ENCODE measurements at regions not wholly inside any gene's neighbourhood (a gene's known extent, or its start where the extent isn't known, plus 50 kb on each side); places are given as distances from the start of the nearest gene placed in this dataset.

DNA sequence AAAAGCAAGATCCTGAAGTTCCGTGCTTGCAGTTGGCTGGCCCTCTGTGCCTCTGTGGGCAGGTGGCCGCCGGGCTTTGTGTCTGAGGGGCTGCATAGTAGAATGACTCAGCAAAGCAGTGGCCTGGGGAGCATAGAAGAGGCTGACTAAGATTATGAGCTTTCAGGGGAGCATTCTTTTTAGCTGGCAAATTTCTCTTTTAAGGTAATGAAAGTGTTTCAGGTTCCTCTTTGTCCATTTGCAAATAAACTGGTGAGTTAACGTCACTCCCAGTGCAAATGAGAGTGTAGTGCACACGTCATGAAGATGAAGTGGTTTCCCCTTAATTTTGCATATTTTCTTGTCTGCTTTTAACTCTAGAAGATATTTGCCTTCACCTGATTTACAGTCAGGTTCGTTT is 98.6 kb downstream of the BCL2L11 start:
- no peak for DNase-seq

DNA sequence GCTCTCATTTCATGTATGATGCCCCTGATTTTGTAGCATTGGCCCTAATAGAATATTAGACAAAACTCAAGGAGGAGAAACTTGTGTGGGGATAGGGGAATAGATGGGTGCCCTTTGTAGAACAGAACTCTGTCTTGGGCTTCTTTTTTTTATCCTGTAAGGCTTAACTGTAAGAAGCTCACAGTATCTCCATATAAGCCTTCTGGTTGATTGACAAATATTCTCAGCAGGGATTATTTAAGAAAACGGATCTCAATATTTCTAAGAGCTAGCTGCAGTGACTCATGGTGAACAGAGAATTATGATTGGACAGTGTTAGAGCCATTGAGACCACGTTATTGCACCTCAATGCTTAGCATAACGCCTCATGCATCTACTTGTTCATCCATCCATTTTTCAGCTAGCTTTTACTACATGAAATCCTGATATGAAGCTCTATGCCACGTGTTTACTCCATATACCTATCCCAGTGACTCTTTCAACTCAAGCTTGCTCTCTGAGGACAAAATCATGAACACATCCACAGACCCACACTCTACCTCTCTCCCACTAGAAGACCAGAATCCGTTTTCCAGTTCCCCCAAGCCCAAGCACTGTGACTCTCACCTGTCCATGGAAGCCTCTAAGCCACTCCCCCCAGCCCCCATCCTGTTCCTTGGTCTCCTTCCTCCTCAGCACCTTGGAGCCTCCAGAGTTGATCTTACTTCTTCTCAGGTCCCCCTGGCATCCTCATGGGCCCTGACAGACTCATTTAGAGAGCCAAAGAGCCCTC is 99.2 kb downstream of the BCL2L11 start:
- no peak for DNase-seq

DNA sequence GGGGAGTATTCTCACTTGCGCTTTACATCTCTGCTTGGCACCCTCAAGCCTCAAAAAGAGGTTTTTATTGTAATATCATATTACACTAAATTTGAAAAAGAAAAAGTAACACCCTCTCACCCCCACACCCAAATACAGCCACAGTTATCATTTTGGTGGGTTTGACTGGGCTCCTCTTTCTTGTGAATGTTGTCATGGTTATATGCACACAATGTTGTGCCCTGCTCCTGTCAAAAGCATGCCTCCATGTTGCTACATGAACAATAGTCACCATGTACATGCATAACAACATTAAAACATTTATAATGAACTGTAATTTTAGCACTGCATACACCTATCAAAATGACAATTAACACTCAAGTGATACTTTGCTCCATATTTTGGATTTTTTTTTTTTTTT is 100.2 kb downstream of the BCL2L11 start:
- DNase-seq: no peak

DNA sequence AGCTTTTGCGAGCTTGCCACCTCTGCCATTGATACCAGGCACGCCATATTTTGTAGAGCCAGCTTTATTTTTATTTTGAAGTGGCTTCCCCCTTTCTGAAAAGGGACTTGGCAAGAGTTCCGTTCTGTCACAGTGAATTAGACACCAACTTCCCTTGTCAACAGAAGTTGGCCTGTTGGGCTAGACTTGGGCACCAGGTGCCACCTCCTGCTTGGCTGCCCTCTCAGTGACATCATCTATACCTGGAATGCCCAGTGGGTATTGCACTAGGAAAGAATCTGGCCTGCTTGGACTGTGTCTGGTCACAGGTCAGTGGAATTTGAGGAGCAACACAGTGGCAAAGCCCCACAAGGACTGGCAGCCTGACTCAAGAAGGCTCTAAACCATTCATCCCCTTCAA is 101.0 kb downstream of the BCL2L11 start:
- DNase-seq: no peak

DNA sequence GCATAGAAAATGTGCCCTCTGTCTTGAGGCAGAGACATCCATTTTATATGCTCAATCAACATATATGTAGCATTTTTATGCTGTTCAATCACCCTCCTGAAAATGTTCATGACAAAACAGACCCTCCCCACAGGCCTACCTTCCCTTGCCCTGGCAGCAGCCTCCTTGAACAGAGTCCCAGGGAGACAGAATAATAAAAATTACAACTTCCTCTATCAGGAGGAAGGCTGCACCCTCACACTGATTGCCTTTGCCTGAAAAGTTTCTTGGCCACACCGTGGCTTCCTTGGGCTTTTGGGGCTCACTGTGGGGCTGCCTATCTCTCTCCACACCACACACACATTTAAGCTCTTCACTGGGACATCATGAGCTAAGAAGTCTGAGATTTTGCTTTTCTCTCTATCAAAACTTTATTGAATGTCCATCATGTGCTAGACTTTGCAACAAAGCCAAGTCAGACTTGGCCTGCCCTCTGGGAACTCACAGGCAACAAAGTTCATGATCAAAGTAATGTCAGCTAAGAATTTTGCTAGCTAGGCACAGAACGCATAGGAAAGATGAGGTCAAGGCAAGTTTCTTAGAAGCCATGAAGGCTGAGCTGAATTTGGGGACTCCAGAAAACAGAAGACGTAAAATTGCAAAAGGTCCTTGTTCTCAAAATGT is 101.6 kb downstream of the BCL2L11 start:
- DNase-seq: no peak

DNA sequence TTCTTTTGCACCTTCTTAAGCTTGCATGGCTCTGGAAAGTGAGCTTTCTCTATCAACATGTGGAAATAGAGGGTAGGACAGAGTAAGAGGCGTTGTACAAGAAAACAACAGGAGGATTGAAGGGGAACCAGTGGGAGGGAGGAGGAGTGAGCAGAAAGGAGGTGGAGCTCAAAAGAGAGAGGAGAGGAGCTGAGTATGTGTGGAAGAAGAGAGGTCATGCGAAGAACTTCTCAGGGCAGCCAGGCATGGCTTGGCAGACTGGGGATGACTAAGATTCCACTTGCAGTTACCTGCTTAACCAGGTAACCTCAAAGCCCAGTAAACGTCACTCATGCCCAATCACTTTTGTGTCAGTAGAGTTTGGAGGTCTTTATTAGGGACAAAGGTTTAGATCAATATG is 105.1 kb downstream of the BCL2L11 start:
- no peak for DNase-seq

DNA sequence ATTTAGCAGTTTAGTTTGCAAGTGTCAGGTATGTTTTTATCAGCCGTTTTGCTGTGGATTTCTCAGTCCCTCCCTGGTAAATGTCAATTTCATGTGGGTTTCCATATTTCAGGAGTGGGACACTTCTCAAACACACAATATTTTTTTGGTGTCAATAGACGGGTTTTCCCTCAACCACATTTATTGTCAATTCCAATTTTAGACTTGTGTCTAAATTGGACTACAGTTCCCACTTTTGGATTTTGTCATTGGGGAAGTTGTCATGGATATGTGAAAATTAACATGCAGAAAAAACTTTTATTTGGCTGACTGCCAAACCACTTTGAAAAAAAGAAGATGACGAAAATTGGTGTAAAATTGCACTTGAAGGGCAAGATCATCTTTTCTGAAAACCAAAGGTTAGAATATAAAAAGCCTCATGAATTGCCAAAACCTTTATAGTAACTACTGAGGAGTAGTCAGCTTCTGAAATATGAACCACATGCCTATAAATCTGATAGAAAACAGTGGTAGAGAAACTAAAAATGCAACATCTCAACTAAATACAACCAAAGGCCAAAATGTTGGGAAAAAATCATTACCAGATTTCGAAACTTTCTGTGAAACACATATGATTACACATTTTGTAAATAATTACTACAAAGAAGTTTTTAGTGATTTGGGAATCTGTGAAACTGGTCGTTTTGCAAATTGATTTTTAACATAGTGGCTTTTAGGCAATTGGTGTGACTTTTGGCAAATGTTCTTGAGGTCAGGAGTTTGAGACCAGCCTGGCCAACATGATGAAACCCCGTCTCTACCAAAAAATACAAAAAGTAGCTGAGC is 106.4 kb downstream of the BCL2L11 start:
- no peak for DNase-seq

DNA sequence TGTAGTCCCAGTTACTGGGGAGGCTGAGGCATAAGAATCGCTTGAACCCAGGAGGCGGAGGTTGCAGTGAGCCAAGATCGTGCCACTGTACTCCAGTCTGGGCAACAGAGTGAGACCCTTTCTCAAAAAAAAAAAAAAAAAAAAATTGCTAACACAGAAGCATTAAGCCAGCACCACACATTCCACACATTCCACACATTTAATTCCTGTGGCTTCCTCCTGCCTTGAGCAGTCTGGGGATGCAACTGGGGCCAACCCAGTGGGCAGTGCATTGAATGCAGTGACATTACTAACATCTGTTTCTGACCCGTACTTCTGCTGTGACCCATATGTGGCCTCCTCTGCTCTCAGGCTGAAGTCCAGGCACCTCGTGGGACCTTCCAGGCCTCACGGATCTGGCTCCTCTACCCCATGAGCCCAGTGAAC is 107.0 kb downstream of the BCL2L11 start:
- DNase-seq: no peak

DNA sequence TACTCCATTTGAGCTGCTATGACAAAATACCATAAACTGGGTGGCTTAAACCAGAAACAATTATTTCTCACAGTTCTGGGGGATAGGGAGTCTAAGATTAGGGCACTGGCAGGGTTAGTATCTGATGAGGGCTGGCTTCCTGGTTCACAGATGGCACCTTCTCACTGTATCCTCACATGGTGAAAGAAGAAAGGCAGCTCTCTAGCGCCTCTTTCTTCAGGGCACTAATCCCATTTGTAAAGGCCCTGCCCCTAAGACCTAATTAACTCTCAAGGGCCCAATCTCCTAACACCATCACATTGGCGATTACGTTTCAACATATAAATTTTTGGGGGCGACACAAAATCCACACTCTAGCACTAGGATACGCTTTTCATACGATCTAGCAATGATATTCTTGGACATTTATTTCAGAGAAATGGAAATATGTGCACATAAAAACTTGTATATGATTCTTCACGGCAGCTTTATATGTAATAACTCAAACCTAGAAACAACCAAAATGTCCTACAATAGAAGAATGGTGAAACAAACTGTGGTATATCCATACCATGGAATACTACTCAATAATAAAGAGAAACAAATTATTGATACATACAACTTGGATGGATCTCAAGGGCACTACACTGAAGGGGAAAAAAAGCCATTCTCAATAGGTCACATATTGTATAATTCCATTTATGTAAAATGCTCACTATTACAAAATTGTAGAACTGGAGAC is 111.0 kb downstream of the BCL2L11 start:
- no peak for DNase-seq

DNA sequence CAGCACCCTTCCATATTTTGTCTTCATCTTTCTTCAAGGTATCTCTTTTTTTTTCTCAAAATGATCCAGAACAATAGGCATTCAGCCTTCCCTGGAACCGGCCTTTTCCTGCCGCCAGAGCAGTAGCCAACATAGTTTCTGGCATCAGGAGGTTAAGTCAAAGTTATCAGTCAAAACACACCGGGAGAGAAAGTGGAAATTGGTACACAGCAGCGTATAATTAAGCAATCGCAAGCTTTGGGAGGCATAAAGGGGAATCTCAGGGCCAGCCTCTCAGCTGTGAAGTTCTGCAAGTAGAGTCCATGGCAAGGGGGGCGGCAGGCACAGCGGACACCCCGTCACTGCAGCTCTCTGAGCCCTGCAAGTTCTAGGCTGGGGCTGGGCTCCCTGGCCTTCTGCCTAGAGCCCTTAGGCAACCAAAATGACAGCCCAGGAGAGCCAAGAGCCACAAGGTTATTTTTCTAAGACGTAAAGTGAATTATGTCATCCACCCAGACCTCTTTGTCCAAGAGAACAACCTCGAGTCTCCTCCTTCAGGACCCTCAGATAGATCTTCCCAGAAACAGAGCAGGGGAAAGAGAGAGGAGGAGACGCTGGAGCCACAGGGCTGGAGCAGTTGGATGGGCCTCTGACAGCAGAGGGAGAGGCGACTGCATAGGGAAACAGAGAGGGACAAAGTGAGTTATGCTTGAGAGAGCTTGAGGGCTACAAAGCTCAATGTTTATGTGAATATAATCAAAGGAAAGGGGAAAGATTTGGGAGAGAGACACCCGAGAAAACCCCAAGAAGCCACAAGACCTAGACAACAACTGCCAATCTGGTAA is 114.7 kb downstream of the BCL2L11 start:
- no peak for DNase-seq

DNA sequence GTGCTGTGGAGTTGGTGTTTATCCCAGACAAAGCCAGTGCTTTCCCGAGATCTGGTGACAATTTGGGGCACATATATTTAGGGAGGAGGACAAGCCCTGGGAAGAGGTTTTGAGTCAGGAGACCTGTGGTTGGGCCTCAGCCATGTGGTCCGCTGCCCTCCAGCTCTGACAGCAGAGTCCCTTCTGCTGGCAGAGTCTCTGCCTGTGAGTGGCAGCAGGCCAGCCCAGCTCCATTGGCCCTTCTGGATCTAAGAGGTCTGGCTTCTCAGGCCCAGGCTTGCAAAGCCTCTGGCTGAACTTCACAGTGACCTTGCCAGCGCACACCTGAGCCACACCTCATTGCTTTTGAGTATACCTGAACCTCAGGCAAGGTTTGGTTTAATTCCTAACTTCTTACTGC is 115.3 kb downstream of the BCL2L11 start:
- DNase-seq: no peak

DNA sequence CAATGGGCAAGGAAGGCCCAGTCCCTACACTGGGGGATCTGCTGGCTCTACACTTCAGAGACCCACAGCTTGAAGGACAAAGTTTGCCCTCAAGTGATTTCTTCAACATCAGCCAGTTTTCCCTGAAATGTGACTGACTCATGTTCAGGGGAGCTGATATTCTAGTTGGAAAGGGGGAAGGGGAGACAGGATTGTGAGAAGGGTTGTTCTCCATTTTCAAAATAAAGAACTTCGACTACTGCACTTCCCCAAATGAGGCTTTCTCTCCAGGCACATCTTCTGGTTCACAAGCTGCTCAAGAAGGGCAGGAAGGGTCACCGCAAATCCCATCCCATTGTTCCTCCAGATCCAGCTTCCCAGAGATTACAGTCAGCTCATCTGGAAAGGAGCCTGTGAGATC is 117.6 kb downstream of the BCL2L11 start:
- no peak for DNase-seq

DNA sequence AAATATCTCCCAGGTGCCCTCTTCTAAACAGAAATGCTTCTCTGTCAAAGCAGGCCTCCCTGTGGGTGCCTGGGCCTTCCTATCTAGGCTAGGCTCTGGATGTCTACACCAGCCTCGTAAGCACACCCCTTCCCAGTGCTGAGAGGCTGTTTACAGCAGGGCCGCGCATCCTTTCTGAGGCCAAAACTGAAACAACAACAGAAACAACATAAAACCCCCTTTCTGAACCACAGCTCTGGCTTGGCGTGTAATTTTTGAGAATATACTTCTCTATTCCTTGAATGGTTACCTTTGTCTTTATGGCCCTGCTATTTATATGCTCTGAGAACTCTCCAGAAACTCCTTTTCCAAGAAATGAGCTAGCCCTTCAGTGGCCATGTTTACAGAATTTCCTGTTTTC is 118.4 kb downstream of the BCL2L11 start:
- DNase-seq: no peak

DNA sequence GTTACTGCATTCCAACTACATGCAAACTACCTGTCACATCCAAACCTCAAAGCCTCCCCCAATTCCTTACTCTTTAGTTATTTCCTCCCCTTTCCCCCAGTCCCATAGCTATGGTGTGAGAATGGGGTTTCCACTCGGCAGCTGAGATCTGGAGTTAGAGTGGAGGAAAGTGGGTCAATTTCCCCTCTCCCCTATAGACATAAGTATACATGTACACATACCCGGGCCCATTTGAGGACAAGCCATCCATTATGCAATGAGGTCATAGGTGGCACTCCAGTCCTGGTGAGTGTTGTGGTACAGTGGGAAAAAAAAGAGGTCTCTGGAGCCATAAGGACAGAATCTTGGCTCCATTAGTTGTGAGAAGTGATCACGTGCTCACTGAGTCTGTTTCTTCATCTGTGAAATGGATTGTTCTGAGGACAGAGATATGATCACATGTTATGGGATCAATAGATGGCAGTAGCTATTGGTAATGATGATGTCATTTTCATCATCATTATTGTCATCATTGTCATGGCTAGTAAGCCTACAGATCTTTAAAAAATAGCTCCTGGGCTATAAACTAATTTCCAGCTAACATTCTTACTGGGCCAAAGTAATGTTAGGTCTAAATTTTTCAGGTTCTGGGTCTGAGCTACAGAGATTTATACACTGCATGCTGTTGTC is 119.0 kb downstream of the BCL2L11 start:
- DNase-seq: no peak

DNA sequence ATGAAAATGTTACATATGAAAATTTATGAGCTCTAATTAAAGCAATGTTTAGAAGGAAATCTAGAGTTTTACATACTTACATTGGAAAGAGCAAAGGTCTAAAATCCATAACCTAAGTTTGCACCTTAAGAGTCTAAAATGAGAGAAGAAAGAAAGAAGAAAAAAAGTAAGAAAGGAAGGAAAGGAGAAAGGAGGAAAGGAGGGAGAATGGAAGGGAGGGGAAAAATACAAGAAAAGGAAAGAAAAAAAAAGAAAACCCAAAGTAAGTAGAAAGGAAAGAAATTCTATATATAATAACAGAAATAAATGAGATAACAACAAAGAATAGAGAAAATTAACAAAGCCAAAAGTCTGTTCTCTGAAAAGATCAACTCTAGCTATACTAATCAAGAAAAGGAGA is 122.6 kb downstream of the BCL2L11 start:
- no peak for DNase-seq

DNA sequence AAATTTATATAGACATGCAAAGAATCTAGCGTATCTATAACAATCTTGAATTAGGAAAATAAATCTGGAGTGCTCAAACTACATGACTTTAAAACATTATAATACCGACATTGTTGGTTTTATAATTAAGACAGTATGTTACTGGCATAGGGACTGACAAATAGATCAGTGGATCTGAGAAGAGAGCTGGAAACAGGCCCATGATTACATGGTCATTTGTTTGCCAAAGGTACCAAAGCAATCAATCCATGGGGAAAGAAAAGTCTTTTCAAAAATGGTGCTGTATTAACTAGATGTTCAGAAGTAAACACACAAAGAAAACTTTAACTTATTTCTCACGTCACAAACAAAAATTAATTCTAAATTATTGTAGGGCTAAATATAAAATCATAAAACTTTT is 124.2 kb downstream of the BCL2L11 start:
- DNase-seq: no peak

DNA sequence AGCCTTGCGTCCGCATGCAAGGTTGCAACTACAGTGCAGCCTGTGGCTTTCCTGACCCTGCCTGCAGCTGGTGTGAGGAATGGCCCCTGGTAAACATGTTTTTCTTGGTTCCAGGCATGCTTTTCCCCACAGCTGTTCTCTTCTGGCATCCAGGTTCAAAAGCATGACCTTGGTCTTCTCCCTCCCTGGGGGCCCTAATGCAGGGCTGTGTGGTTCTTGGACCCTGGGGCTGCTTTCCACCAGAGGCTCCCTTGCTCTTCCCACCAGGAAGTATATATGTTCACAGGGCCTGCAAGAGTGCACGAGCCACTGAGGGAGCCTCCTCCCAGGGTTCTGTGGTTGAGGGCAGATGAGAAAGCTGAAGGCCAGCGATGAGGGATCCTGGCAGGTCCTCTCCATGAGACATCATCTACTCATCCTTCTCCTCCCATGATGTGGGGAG is 125.9 kb downstream of the BCL2L11 start:
- no peak for DNase-seq

DNA sequence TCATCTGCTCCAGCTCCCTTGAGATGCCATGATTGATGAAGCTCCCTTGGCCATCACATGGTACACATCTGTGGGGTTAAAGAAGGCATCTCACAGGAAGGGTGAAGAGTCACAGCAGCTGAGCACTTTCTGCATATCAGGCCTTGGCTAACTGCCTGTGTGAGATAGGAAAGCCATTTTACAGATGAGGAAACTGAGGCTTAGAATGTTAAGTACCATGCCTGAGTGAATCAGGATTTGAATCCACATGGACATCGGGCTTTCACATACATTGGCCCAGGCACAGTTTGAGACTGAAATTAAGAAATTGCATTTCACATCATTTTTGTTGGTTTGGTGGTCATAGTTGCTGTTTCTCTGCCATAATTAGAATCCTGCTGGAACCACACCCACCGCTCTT is 126.8 kb downstream of the BCL2L11 start:
- no peak for DNase-seq

DNA sequence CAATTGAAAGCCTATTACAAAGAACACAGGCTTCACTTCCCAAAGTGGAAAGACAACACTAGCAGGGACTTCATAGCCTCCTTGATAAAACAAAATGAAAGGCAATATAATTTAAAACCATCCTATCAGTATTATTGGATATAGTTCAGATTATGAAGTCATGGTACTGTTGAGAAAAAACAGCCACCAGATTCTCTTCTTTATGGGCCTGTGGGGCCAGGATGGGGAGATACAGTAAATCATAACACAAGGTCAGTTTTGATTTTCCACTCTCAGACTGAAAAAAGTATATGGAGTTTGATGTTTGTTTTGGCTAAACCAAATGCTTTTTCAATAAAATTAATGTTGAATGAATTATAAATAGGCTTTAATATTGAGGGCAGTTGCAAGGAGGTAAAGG is 129.1 kb downstream of the BCL2L11 start:
- no peak for DNase-seq

DNA sequence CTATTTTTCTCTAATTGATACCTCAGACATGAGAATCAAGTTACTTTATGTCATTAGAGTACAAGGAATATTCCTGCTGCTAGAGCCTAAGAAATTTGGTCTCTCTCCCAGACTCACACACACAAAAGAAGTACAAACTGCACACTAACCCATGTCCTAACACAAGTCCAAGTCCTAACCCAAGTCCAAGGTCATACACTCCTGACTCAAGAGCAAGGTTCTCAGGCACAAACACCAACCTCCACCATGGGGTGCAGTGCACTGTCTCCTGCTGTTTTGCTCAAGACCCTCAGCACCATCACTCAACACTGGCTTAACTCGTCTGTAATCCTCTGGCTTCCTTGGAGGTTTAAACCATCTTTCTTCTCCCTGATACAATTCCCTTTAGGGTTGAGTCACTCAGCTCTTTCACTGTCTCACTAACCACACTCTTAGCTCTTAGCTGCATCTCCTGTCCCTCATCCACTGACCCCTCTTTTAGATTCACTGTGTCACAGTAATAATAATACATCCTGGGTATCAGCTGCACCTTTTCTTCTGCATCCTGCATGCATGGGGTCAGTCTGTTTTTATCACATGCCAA is 129.8 kb downstream of the BCL2L11 start:
- no peak for DNase-seq

DNA sequence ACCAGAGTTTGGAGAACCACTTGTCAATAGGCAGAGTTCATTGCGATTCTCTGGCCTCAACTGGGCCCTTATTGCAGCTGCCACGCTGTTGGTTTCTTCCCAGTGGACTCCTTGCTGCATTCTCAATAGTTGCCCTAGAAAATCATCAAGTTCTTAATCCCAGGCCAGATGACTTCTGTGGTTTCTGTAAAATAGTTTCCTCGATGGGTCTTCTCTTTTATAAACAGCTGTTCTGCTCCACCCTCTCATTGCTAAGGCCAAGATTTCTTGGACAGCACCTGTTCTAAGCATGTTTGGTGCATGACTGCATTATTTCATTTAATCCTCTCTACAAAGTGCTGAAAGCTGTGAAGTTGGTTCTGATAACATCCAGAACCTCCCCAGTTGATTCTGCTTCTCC is 131.0 kb downstream of the BCL2L11 start:
- no peak for DNase-seq

Measured in DMS 273 treated with DMSO at 0.1 percent for 48 hours (cell line).